SKM-1 treated with dmso at 0.1 percent for 144 hours (cell line): ENCODE measurements at regions not wholly inside any gene's neighbourhood (a gene's known extent, or its start where the extent isn't known, plus 50 kb on each side); places are given as distances from the start of the nearest gene placed in this dataset.
"Not testable (repeated sequence)": the region's sequence is repeated elsewhere in the genome, so short reads cannot be mapped to it uniquely, and the experiment has no call there.

Experiments
- DNase-seq: peaks from one replicate; lab custom pipeline; 2025; ENCODE audit not compliant: unreplicated experiment; lab: John Stamatoyannopoulos, UW

DNA sequence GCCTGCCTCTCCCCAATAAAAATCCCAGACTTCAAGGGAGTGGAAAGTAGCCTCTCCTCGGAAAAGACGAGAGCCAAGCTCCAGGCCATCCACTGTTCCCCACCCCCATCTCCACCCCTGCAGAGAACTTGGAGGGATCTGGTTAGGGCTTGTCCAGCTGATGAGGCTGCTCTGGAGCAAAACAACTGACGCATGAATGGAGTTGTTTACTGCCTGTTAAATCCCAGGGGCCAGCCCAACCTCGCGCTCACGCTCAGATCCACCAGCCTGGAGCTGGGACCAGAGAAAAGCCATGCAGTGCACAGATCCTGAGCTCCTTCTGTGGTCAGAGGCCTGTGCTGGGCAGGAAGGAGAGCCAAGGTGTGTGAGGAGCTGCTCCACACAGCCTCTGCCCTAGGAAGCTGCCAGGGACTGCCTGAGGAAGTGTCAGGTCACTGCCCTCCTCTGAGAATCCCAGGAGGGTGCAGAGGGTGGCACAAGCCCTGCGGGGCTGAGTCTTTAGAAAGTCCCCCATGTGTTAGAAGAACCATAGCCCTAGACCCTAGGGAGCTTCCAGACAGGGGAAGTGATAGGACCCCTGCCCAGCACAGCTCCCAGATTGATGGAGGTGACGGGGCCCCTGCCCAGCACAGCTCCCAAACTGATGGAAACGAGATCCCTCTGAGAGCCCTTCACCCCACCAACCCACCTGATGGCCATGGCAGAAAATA lies 109.0 kb upstream of the IPO9 start:
- no peak for DNase-seq

GRCh38 chr1:201720522-201720844 lies 108.5 kb upstream of the IPO9 start:
- DNase-seq: no peak

DNA sequence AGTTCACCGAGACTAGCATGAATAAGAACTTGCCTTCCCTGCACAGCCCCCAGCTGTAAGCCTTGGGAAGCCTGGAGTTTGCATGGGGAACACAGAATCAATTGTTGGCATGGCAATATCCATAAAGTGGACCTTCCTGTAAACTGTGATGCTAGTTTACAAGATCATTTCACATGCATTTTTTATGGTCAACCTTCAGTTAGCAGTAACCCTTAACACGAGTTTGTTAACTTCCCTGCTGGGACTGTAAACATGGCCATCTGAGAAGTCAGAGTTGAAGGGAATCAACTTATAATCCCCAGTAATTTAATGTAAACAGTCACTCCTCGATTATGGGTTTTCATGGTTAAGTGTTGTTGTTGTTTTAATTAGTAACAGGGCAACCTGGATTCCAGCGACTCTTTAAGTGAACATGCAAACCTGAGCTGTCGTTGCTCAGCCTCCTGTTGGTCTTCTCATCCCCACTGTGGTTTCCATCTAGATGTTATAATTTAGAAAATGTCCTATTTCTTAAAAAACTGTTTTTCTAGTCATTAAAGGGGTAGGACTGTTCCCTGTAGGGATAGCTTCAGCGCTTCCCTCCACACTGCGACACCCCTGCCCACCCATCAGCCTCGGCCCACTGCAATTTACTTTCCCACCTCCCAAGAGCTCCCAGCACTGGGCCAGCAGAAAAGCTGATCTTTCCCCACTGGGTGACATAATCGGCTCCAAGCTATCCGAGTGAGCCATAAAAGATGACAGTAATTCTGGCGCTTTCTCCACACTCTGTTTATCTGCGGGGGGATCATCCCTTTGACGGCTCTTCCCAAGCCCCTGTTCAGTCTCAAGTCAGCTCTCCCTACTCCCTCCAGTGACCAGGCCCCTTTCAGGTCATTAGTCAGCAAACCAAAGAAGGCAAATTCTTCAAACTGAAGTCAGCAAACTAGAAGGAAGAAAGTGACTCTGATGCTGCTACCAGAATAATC lies 107.6 kb upstream of the IPO9 start:
- DNase-seq: no peak

GRCh38 chr1:201724039-201724765 lies 104.8 kb upstream of the IPO9 start:
- no peak for DNase-seq

DNA sequence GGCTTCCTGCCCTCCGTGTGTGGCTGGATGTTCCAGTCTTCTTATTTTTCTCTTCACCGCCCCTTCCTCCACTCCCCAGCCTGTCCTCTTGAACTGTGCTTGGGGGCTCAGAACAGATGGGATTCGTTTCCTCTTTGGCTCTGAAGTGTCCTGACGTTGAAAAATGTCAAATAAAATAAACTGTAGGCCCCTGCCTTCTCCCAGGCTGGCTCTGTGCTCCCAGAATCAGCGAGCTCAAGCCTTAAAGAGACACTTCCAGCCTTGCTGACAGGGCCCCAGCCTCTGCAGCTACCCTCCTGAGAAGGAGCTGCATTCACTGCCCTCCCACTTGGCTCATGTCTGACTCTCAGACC lies 104.2 kb upstream of the IPO9 start:
- no peak for DNase-seq

GRCh38 chr1:201726700-201727099 lies 102.3 kb upstream of the IPO9 start:
- DNase-seq: no peak

- no peak for DNase-seq
Measured at GRCh38 chr1:201728731-201729130, 100.2 kb upstream of the IPO9 start.

- no peak for DNase-seq
Measured at GRCh38 chr1:201729973-201730608, 98.9 kb upstream of the IPO9 start.

- DNase-seq: no peak
Measured at GRCh38 chr1:201730611-201731010, 98.3 kb upstream of the IPO9 start.

DNA sequence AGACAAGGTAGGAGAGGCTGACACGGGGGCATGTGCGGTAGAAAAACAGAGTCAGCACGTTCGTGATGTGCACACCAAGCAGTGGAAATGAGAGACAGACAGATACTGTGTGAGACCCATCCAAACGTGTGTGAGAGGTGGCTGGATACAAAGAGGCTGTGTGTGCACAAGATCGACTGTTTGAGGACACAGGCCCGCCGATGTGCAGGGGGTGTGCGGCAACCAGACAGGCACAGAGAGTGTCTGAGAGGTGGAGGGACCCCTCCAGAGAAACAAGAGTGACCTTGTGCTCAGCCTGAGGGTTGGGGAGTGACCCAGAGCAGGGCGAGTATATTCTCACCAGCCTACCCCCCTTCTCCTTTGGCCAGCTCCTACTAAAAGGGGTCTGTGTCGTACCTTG lies 97.8 kb upstream of the IPO9 start:
- DNase-seq: no peak

- DNase-seq: no peak
Measured at GRCh38 chr1:201731592-201731991, 97.4 kb upstream of the IPO9 start.

- no peak for DNase-seq
Measured at GRCh38 chr1:201732351-201732750, 96.6 kb upstream of the IPO9 start.

GRCh38 chr1:201734221-201734620 lies 94.7 kb upstream of the IPO9 start:
- not testable (repeated sequence) for DNase-seq

DNA sequence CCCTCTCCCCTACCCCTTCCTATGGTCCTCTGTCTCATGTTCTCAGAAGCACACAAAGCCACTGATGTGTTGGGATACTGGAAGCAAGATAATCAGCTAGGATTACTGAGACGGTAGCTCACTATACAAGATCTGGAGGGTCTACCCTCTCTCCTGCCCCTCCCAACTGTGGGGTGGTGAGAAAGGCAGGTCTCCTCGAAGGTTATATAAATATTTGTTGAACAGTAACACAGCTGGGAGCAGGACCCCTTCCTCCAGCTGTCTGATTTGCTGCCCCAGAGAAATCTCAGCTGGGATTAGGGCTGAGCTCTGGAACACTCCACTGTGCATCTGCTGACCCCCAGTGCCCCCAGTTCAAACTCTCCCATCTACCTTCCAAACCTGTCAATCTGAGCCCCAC lies 94.2 kb upstream of the IPO9 start:
- DNase-seq: no peak

- DNase-seq: no peak
Measured at GRCh38 chr1:201736707-201737320, 92.1 kb upstream of the IPO9 start.

DNA sequence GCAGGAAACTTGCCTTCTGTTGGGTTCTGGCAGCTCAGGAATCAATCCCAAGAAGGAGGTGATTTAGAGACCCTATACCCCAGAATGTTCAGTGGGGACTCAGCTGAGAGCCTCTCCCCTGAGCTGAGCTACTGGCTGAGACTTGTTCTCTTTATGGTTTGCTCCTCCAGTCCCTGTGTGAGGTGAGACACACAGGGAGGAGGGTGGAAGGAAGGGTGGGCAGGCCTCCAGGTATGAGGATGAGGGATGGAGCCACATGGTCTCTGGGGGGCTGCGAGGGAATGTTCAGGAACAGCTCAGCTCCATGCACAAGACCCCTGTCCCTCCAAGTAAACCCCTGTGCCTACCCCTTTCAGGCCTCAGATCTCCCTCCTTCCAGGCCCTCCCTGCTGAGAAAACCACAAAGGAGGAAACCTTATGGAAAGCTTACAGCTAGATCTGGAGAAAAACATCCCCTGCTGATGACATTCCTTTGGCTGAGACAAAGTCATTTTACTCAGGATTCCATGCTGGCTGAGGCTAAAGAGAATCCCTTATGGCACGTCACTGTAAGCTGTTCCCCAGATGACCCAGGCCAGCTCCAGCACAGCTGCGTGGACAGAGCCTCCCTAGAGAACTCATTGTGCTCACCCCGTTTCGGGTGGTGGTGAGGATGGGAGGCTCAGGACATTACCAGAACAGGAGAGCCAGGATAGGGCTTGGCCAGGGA lies 91.5 kb upstream of the IPO9 start:
- no peak for DNase-seq

- no peak for DNase-seq
Measured at GRCh38 chr1:201739080-201739479, 89.9 kb upstream of the IPO9 start.

- DNase-seq: peak; percentile 84
Measured at GRCh38 chr1:201739492-201740085, 89.4 kb upstream of the IPO9 start.

DNA sequence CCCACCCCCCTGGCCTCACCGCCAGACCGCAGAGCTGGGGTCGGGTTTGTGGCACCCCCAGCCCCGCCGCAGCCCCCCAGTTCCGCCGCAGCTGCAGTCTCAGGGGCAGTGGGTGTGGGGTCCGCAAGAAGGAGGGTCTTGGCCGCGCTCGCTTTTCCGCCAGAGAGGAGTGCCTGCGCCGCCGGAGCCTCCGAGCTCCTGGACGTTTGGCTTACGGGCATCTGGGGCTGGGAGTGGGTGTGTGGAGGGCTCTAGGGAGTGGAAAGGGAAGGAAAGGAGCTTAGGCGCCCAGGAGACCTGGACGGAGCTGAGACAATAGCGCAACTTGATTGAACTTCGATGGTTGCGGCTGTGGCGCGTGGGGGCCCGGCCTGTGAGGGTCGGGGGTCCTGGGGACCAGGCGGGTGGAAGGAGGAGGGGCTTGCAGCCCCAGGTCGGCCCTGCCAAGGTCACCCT lies 88.8 kb upstream of the IPO9 start:
- peak; percentile 21 for DNase-seq

GRCh38 chr1:201740670-201741111 lies 88.3 kb upstream of the IPO9 start:
- DNase-seq: peak; percentile 75
